ENCODE measurements at regions not wholly inside any gene's neighbourhood (a gene's known extent, or its start where the extent isn't known, plus 50 kb on each side); places are given as distances from the start of the nearest gene placed in this dataset.

DNA sequence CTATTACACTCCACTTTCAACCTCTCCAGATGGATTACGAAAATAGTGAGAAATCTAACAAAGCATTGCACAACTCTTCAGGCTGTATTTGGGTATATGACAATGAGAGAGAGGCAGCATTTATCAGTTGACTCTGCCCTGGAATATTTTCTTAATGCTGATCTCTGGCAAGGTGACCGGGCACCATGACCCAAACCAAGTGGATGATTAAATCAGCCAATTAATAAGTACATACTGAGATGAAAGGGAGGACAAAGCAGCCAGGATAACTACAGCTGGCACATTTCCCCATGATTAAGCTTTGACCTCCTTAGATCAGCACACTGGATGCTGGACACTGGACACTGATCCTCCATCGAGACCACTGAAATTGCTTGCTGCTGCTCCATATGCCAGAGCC, 218.2 kb downstream of the ASCL1 start:
- TF ChIP-seq, protein P1, sequence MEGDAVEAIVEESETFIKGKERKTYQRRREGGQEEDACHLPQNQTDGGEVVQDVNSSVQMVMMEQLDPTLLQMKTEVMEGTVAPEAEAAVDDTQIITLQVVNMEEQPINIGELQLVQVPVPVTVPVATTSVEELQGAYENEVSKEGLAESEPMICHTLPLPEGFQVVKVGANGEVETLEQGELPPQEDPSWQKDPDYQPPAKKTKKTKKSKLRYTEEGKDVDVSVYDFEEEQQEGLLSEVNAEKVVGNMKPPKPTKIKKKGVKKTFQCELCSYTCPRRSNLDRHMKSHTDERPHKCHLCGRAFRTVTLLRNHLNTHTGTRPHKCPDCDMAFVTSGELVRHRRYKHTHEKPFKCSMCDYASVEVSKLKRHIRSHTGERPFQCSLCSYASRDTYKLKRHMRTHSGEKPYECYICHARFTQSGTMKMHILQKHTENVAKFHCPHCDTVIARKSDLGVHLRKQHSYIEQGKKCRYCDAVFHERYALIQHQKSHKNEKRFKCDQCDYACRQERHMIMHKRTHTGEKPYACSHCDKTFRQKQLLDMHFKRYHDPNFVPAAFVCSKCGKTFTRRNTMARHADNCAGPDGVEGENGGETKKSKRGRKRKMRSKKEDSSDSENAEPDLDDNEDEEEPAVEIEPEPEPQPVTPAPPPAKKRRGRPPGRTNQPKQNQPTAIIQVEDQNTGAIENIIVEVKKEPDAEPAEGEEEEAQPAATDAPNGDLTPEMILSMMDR (IDR thresholded peaks at IDR 0.05; ENCODE audit: low read depth, low read length): no peak
- TF ChIP-seq POLR2A (IDR thresholded peaks at IDR 0.05; ENCODE audit: extremely low read depth, insufficient read length): no peak
- TF ChIP-seq, protein P2, sequence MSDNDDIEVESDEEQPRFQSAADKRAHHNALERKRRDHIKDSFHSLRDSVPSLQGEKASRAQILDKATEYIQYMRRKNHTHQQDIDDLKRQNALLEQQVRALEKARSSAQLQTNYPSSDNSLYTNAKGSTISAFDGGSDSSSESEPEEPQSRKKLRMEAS (IDR thresholded peaks at IDR 0.05; ENCODE audit: low read depth, low read length): no peak

Data from NB4 (cell line).